T-helper 17 cell (primary cell): ENCODE measurements at regions not wholly inside any gene's neighbourhood (a gene's known extent, or its start where the extent isn't known, plus 50 kb on each side); places are given as distances from the start of the nearest gene placed in this dataset.

ENCODE experiments used
- ATAC-seq: fragments of 150-1000 bp; cut with Tn5 transposase; 2 replicates; pipeline ENCODE4 v1.10.0; 2021; ENCODE audit warnings: mild to moderate bottlenecking, moderate library complexity
- DNase-seq, 3 donors: peaks; one replicate each; pipeline versions ENCODE4 v3.0.0 to v3.0.0-alpha.2; 2020 to 2021
- H3K9me3 ChIP-seq: one replicate; pipeline ENCODE4 v1.7.0; 2013; ENCODE audit warnings: low read length, mild to moderate bottlenecking; ENCODE audit not compliant: control insufficient read depth, poor library complexity, severe bottlenecking
- H3K27ac Mint-ChIP-seq: one replicate; pipeline ENCODE4 v1.8.0; 2022; ENCODE audit warnings: mild to moderate bottlenecking, moderate library complexity, mixed read lengths
- H3K27me3 Mint-ChIP-seq: one replicate; pipeline ENCODE4 v1.8.0; 2022; ENCODE audit warnings: mixed read lengths
- H3K36me3 Mint-ChIP-seq: one replicate; pipeline ENCODE4 v1.8.0; 2022; ENCODE audit warnings: low read depth, mixed read lengths
- H3K4me1 Mint-ChIP-seq: one replicate; pipeline ENCODE4 v1.8.0; 2022; ENCODE audit warnings: mild to moderate bottlenecking, mixed read lengths
- H3K4me3 Mint-ChIP-seq: one replicate; pipeline ENCODE4 v1.8.0; 2022; ENCODE audit warnings: mild to moderate bottlenecking, moderate library complexity, mixed read lengths

GRCh38 chr9:121577166-121577565 lies 74.3 kb upstream of the DAB2IP start:
- ATAC-seq (no peak), DNase-seq (no peak)
- Mint-ChIP-seq H3K27me3 (peaks cover 23% of the 10 kb centered on the region), H3K4me3 (no peak overlapping the region), H3K4me1 (peaks cover 3% of the 10 kb centered on the region), H3K36me3 (no peaks in the 10 kb centered on the region), H3K27ac (no peak overlapping the region)
- H3K9me3 ChIP-seq, result no peaks in the 10 kb centered on the region

GRCh38 chr9:121577572-121577971 lies 73.9 kb upstream of the DAB2IP start:
- ATAC-seq (no peak), DNase-seq (no peak)
- no peaks in the 10 kb centered on the region for H3K9me3 ChIP-seq
- no peaks in the 10 kb centered on the region for H3K36me3 Mint-ChIP-seq
- H3K27me3 Mint-ChIP-seq, result peaks cover 27% of the 10 kb centered on the region
- H3K4me1 Mint-ChIP-seq, result peaks cover 4% of the 10 kb centered on the region
- no peak overlapping the region for H3K27ac Mint-ChIP-seq
- no peak overlapping the region for H3K4me3 Mint-ChIP-seq

GRCh38 chr9:121581786-121582600 lies 69.4 kb upstream of the DAB2IP start:
- no peaks in the 10 kb centered on the region for H3K9me3 ChIP-seq
- H3K4me1 Mint-ChIP-seq, result peaks cover 4% of the 10 kb centered on the region
- ATAC-seq (no peak), DNase-seq (no peak)
- no peak overlapping the region for H3K4me3 Mint-ChIP-seq
- H3K36me3 Mint-ChIP-seq, result no peaks in the 10 kb centered on the region
- H3K27ac Mint-ChIP-seq, result no peak overlapping the region
- H3K27me3 Mint-ChIP-seq, result peaks cover 55% of the 10 kb centered on the region

- Mint-ChIP-seq H3K4me3 (no peak overlapping the region), H3K4me1 (peaks cover 4% of the 10 kb centered on the region), H3K36me3 (no peaks in the 10 kb centered on the region), H3K27ac (no peak overlapping the region), H3K27me3 (peaks cover 61% of the 10 kb centered on the region)
- ATAC-seq (no peak), DNase-seq (no peak)
- H3K9me3 ChIP-seq, result no peaks in the 10 kb centered on the region
Measured at GRCh38 chr9:121582641-121583040, 68.8 kb upstream of the DAB2IP start.

- no peak for ATAC-seq
- H3K27me3 Mint-ChIP-seq, result peaks cover 70% of the 10 kb centered on the region
- no peaks in the 10 kb centered on the region for H3K36me3 Mint-ChIP-seq
- H3K27ac Mint-ChIP-seq, result no peak overlapping the region
- no peaks in the 10 kb centered on the region for H3K9me3 ChIP-seq
- no peak for DNase-seq
- H3K4me3 Mint-ChIP-seq, result no peak overlapping the region
- H3K4me1 Mint-ChIP-seq, result peaks cover 4% of the 10 kb centered on the region
Measured at GRCh38 chr9:121584421-121584820, 67.0 kb upstream of the DAB2IP start.

GRCh38 chr9:121587863-121588262 lies 63.6 kb upstream of the DAB2IP start:
- DNase-seq, result no peak
- H3K27ac Mint-ChIP-seq, result no peak overlapping the region
- H3K4me1 Mint-ChIP-seq, result no peaks in the 10 kb centered on the region
- no peaks in the 10 kb centered on the region for H3K36me3 Mint-ChIP-seq
- no peaks in the 10 kb centered on the region for H3K9me3 ChIP-seq
- H3K27me3 Mint-ChIP-seq, result peaks cover 60% of the 10 kb centered on the region
- H3K4me3 Mint-ChIP-seq, result no peak overlapping the region
- ATAC-seq, result no peak

- Mint-ChIP-seq H3K27ac (no peak overlapping the region), H3K36me3 (peaks cover 2% of the 10 kb centered on the region), H3K4me3 (no peak overlapping the region), H3K4me1 (no peaks in the 10 kb centered on the region), H3K27me3 (peaks cover 62% of the 10 kb centered on the region)
- DNase-seq (no peak), ATAC-seq (no peak)
- H3K9me3 ChIP-seq, result no peaks in the 10 kb centered on the region
Measured at GRCh38 chr9:121589986-121590385, 61.4 kb upstream of the DAB2IP start.

GRCh38 chr9:121592265-121592664 lies 59.2 kb upstream of the DAB2IP start:
- H3K9me3 ChIP-seq, result no peaks in the 10 kb centered on the region
- H3K27me3 Mint-ChIP-seq, result peaks cover 55% of the 10 kb centered on the region
- H3K27ac Mint-ChIP-seq, result no peak overlapping the region
- DNase-seq, result no peak
- peaks cover 2% of the 10 kb centered on the region for H3K36me3 Mint-ChIP-seq
- no peaks in the 10 kb centered on the region for H3K4me1 Mint-ChIP-seq
- no peak overlapping the region for H3K4me3 Mint-ChIP-seq
- ATAC-seq, result no peak

GRCh38 chr9:121593066-121593465 lies 58.4 kb upstream of the DAB2IP start:
- no peaks in the 10 kb centered on the region for H3K9me3 ChIP-seq
- Mint-ChIP-seq H3K27me3 (peaks cover 53% of the 10 kb centered on the region), H3K4me1 (no peaks in the 10 kb centered on the region), H3K36me3 (peaks cover 2% of the 10 kb centered on the region), H3K27ac (no peak overlapping the region), H3K4me3 (no peak overlapping the region)
- no peak for DNase-seq
- no peak for ATAC-seq

GRCh38 chr9:121596515-121596914 lies 54.9 kb upstream of the DAB2IP start:
- H3K9me3 ChIP-seq, result no peaks in the 10 kb centered on the region
- no peak for DNase-seq
- no peak overlapping the region for H3K27ac Mint-ChIP-seq
- H3K36me3 Mint-ChIP-seq, result peaks cover 4% of the 10 kb centered on the region
- no peak overlapping the region for H3K4me3 Mint-ChIP-seq
- peaks cover 49% of the 10 kb centered on the region for H3K27me3 Mint-ChIP-seq
- peaks cover 2% of the 10 kb centered on the region for H3K4me1 Mint-ChIP-seq
- ATAC-seq, result no peak

- ATAC-seq (no peak), DNase-seq (no peak)
- Mint-ChIP-seq H3K27me3 (peaks cover 62% of the 10 kb centered on the region), H3K36me3 (peaks cover 4% of the 10 kb centered on the region), H3K4me1 (peaks cover 2% of the 10 kb centered on the region), H3K27ac (no peak overlapping the region), H3K4me3 (no peak overlapping the region)
- no peaks in the 10 kb centered on the region for H3K9me3 ChIP-seq
Measured at GRCh38 chr9:121597698-121598166, 53.7 kb upstream of the DAB2IP start.

- DNase-seq (no peak), ATAC-seq (no peak)
- H3K4me3 Mint-ChIP-seq, result peak overlapping the region; percentile 19
- peaks cover 4% of the 10 kb centered on the region for H3K36me3 Mint-ChIP-seq
- H3K27me3 Mint-ChIP-seq, result peaks cover 68% of the 10 kb centered on the region
- no peaks in the 10 kb centered on the region for H3K9me3 ChIP-seq
- H3K27ac Mint-ChIP-seq, result no peak overlapping the region
- H3K4me1 Mint-ChIP-seq, result peaks cover 2% of the 10 kb centered on the region
Measured at GRCh38 chr9:121598167-121598964, 53.1 kb upstream of the DAB2IP start.

- peak overlapping the region; percentile 19 for H3K4me3 Mint-ChIP-seq
- no peak overlapping the region for H3K27ac Mint-ChIP-seq
- peaks cover 2% of the 10 kb centered on the region for H3K4me1 Mint-ChIP-seq
- H3K9me3 ChIP-seq, result no peaks in the 10 kb centered on the region
- DNase-seq (no peak), ATAC-seq (no peak)
- peaks cover 2% of the 10 kb centered on the region for H3K36me3 Mint-ChIP-seq
- H3K27me3 Mint-ChIP-seq, result peaks cover 71% of the 10 kb centered on the region
Measured at GRCh38 chr9:121598965-121599871, 52.2 kb upstream of the DAB2IP start.
